ENCODE measurements at regions not wholly inside any gene's neighbourhood (a gene's known extent, or its start where the extent isn't known, plus 50 kb on each side); places are given as distances from the start of the nearest gene placed in this dataset.

- TF ChIP-seq CTCF (conservative IDR thresholded peaks at IDR 0.05; ENCODE audit: low read depth, low read length) (no peak), EZH2 (IDR thresholded peaks at IDR 0.05; ENCODE audit: borderline replicate concordance, low read depth, low read length, poor library complexity, severe bottlenecking) (no peak)
Measured at GRCh38 chr15:46293550-46293949, 658.7 kb downstream of the SQOR start.
